GM12891 (cell line): ENCODE measurements at regions not wholly inside any gene's neighbourhood (a gene's known extent, or its start where the extent isn't known, plus 50 kb on each side); places are given as distances from the start of the nearest gene placed in this dataset.

Experiments
- DNase-seq: peaks from one replicate; pipeline ENCODE4 v3.0.0; 2011; ENCODE audit warnings: low spot score; ENCODE audit not compliant: insufficient read length
- FAIRE-seq: peaks from 2 replicates; lab custom pipeline; 2011; peaks lifted over from hg19 to GRCh38; lab: Jason Lieb, UNC
- PAX5 ChIP-seq: IDR thresholded peaks from 2 replicates; pipeline ENCODE4 v1.6.1; 2011; ENCODE audit warnings: low read length, moderate library complexity, mild to moderate bottlenecking; ENCODE audit not compliant: insufficient read depth, severe bottlenecking
- POLR2A ChIP-seq: IDR thresholded peaks from 2 replicates; pipeline ENCODE4 v1.6.1; 2011; ENCODE audit warnings: low read depth, low read length, control low read depth
- POLR2AphosphoS5 ChIP-seq: IDR thresholded peaks from 2 replicates; pipeline ENCODE4 v1.6.1; 2011; ENCODE audit warnings: low read depth, low read length, control low read depth
- POU2F2 ChIP-seq: IDR thresholded peaks from 2 replicates; pipeline ENCODE4 v1.6.1; 2011; ENCODE audit warnings: low read depth, mild to moderate bottlenecking, control low read depth, low read length, moderate library complexity
- SPI1 ChIP-seq: IDR thresholded peaks from 2 replicates; pipeline ENCODE4 v1.6.1; 2011; ENCODE audit warnings: low read depth, low read length, control low read depth
- TAF1 ChIP-seq: IDR thresholded peaks from 2 replicates; pipeline ENCODE4 v1.6.1; 2011; ENCODE audit warnings: low read depth, low read length, control low read depth

DNA sequence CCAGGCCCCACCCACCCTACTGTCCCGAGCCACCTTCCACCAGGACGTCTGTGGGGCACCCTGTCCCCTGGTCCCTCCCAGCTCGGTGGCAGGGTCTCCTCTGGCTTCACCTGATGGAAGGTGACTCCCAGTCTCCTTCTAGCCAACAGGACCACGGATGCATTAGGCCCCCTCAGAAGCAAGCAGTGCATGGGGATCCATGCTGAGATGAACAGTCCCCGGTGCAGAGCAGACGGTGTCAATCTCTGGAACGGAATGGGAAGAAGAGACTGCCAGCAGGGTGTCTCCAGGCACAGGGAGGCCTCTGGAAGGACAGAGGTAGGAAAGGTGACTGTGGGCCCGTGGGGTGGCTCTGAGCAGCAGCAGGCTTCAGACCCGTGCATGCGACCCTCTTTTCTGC is 65.2 kb upstream of the FZD7 start:
- no peak for DNase-seq
- TF ChIP-seq POLR2AphosphoS5 (no peak), POLR2A (no peak), SPI1 (no peak), TAF1 (no peak), PAX5 (no peak), POU2F2 (no peak)
- FAIRE-seq = no peak

DNA sequence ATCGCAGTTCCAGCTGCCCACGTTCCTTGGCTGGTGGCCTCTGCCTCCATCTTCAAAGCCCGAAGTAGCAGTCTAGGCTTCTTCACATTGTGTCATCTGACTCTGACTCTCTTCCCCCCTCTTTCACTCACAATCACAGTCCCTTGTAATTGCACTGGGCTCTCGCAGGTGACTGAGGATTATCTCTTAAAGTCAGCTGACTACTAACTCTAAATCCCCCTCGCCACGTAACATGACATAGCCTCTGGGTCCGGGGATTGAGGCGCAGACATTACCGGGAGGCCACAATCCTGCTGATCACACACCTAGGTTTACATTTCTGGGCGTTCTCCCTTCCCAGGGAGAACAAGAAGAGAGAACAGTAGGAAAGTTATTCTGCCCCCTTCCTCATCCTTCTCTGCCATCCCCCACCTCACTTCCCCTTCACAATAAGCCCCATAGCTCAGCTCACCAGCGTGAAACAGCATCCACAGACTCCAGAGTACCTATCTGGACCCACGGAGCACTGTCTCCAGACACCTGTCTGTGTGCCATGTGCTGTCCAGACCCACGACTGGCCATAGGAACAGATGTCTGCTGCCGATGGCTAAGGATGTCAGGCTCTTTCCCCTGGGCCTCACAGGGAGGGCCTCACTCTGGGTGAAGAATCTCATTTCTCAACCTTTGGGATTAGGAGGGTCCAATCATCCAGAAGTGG is 64.3 kb upstream of the FZD7 start:
- no peak for TF ChIP-seq SPI1
- TF ChIP-seq PAX5 = no peak
- TF ChIP-seq POU2F2 = no peak
- TF ChIP-seq POLR2A = no peak
- TF ChIP-seq POLR2AphosphoS5 = no peak
- no peak for TF ChIP-seq TAF1
- FAIRE-seq (no peak), DNase-seq (no peak)

DNA sequence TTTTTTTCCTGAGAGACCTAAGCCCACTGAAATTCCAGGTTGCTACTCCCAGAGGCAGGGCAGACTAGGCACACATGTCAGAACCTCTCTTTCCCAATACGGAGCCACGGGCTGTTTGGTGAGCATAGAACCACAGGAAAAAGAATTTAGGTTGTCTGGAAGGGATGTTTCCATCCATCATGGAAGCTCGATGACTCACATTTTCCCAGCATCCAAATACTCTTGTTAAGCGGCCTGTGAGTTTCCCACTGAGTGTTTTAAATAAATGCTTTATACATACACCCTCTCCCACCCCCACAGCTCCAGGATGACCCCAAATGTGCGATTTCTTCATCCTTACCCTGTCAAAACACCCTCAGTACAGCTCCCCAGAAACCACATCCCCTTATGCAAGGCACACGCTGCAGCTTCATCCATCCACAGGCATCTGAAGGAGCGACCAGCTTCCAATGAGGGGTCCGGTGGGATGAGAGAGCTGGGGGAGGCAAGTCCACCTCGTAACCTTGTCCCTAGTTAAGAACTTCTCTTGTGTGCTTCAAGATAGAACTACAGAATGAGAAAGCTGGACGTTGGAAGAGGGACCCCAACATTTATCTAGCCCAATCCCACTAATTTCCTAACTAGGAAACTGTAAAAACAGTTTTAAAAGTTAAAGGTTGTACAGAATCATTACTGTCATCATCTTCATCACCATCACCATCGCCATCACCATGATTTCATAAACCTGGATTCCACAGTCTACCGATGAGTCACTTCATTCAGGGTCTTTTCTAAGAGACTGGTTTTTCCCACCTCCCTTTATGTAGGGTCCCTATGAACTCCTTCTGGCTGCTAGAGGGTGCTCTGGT is 63.5 kb upstream of the FZD7 start:
- FAIRE-seq (no peak), DNase-seq (no peak)
- TF ChIP-seq POLR2AphosphoS5 = no peak

DNA sequence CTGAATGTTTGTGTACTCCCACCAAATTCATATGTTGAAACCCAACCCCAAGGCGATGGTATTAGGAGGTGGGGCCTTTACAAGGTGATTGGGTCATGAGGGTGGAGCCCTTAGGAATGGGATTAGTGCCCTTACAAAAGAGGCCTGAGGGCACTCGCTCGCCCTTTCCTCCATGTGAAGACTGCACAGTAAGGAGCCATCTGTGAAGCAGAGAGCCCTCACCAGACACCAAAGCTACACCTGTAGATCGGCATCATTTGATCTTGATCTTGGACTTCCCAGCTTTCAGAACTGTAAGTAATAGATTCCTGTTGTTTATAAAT is 62.9 kb upstream of the FZD7 start:
- no peak for FAIRE-seq
- TF ChIP-seq PAX5 = no peak
- no peak for DNase-seq

DNA sequence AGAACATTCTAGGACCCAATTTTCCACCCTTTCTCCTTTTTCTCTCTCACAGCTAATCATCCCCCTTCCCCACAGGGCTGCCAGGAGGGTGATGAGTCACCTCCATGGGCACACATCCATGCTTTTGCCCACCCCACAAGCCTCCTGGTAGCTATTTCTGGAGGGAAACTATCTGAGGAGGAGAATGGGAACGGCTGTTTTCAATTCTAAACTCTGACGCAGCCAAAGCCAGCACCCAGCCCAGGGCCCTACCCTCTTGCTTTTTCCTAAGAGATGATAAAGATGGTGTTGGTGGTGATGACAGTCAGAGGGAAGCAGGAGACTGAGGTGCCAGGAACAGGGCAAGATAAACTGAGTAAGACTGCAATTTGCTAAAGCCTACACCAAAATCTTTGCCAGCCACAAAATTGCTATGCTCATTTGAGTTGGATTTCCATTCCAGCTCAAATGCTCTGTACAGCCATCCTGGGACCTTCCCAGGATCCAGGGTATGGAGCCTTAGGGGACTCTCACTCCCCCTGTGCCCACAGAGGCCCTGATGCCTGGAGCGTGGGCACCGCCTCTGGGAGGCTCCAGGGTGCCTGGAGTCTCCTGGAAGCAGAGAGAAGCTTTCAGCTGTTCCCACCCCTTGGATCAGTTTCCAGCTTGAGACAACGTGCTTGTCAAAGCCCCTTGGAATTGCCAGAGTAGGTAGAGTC is 62.0 kb upstream of the FZD7 start:
- FAIRE-seq (no peak), DNase-seq (no peak)
- no peak for TF ChIP-seq POLR2A
- no peak for TF ChIP-seq POLR2AphosphoS5
- TF ChIP-seq PAX5 = no peak
- TF ChIP-seq SPI1 = no peak
- no peak for TF ChIP-seq TAF1
- TF ChIP-seq POU2F2 = no peak

DNA sequence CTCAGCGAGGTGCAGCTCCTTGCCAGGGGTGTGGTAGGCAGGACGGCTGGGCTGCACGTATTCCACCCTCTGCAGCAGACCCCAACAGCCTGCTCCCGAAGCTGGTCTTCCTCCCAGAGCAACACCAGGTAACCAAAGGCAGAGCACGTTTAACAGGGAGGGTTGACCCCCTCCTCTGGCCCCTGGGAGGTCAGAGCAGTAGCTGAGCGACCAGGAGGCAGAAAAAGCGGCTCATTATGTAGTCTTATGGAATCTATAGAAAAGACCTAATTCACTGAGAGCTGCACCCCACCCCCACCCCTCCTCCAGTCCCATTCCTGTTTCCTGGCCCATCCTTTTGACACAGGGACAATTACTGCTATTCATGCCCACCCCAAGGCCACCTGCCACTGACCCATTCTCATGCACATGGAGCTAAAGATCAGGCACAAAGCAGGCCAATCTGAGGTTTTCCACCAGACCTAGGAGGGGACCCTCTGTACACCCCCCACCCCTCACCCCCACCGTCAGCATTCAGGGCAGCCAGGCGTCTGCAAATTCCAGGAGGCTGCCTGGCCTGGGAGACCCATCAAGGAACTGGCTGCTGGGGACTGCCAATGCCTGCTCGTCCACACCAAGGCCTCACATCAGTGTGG is 60.9 kb upstream of the FZD7 start:
- TF ChIP-seq SPI1 (no peak), POLR2AphosphoS5 (no peak), PAX5 (no peak), POLR2A (no peak), TAF1 (no peak), POU2F2 (no peak)
- FAIRE-seq (no peak), DNase-seq (no peak)

DNA sequence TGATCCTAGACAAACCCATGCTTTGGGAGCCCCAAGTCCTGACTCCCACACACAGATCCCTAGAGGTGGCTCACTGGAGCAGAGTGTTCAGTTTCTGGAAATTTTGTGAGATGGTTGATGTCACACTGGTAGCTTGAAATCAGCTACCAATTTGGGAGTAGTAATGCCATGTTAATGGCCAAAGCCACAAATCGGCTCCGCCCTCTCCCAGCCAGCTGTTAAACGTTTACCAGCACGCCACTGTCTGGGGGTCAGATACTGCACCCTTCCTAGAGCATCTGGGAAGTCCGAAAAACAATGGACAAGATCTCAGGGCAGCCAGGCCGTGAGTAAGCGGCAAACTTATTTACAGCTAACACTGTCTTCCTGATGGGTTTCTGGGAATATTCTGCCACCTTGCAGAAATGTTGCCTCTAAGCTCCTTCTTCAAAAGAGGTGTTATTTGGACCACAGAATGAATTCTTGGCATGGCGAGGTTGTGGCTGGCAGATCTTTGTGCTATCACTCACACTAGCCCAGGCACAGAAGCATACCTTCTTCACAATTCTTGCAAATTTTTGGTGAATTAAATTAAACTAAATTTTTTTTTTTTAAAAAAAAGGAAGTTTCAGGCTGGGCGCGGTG is 60.2 kb upstream of the FZD7 start:
- no peak for DNase-seq
- no peak for TF ChIP-seq POU2F2
- no peak for FAIRE-seq

DNA sequence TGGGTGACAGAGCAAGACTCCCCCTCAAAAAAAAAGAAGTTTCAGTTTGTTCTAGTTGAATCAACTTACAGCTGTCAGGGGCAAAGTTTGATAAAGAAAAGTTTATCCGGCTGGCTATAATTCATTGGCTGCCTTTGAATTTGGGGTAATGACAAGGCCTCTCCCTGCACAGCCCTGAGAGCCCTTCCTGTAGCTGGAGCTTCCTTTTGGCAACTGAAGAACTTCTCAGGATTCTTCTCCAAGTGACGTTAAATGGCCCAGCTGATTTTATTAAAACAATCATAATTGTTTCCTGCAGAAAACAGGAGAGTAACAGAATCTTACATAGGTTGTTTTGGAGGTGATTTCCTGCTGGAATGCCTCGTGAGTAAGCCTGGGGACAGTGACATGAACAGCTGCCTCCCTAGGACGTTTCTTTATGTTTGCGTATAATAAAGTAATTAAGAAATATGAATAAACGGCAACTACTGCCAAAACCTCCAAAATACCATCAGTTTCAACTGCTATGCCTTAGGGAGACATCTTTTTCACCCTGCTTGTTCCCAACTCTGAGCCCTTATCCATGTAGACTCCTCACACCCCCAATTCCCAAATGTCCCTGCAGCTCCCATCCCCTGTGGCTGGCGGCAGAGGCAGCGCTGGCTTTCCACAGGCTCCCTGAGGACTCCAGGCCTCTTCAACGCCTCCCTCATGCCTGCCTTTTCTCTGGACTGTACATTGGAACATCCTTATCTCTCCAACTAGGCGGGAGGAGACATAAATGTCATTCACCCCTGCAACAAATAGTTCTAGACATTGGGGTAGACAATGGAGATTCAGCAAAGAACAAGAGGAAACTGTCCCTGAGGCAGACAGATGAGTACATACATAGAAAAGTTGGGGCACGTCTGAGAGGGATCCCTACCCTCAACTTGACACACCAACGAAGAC is 59.2 kb upstream of the FZD7 start:
- DNase-seq (no peak), FAIRE-seq (no peak)
- no peak for TF ChIP-seq POLR2AphosphoS5
- no peak for TF ChIP-seq PAX5

DNA sequence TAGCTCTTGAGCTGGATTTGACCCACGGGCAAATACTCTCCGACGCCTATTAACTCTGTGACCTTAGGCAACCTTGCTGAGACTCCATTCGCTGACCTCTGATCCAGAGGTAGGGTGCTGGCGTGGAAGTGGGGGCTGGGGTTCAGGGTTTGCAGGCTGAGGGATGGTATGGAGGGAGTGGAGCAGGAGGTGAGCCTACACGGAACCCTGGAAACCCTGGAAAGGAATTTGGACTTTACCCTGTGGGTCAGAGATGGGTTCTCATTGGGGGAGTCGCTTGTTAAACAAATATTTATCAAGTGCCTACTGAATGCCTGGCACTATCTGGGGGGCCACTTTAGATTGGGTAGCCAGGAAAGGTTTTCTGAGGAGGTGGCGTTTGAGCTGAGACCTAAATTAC is 58.2 kb upstream of the FZD7 start:
- DNase-seq = no peak
- TF ChIP-seq SPI1 (no peak), POLR2A (no peak), PAX5 (no peak), POU2F2 (no peak), TAF1 (no peak), POLR2AphosphoS5 (no peak)
- FAIRE-seq = no peak
